ENCODE measurements at regions not wholly inside any gene's neighbourhood (a gene's known extent, or its start where the extent isn't known, plus 50 kb on each side); places are given as distances from the start of the nearest gene placed in this dataset.
"Not testable (repeated sequence)": the region's sequence is repeated elsewhere in the genome, so short reads cannot be mapped to it uniquely, and the experiment has no call there.

DNA sequence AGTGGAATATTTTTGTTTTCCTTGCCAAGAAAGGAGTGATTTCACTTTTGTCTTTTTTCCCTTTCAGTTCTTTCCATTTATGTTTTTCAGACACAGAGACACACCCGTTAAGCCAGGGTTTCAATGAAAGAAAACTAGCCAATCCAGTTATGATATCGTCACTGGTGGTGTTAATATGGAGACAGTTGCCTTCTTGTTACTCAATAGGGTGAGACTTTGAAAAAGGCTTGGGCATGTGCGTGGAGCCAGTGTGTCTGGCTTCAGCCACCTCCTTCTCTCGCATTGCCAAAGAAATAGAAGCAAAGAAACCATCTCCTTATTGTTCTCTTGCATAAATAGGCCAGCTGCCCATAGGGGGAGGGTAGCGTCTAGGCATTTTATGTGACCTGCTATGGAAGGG, 84.1 kb upstream of the DLX6 start:
- no peak for DNase-seq (ENCODE audit: low read depth in 1 of 2, low spot score in 1 of 2)
- H3K27me3 ChIP-seq (ENCODE audit: insufficient read depth, poor library complexity, severe bottlenecking), result no peaks in the 10 kb centered on the region
- TF ChIP-seq, protein P1, sequence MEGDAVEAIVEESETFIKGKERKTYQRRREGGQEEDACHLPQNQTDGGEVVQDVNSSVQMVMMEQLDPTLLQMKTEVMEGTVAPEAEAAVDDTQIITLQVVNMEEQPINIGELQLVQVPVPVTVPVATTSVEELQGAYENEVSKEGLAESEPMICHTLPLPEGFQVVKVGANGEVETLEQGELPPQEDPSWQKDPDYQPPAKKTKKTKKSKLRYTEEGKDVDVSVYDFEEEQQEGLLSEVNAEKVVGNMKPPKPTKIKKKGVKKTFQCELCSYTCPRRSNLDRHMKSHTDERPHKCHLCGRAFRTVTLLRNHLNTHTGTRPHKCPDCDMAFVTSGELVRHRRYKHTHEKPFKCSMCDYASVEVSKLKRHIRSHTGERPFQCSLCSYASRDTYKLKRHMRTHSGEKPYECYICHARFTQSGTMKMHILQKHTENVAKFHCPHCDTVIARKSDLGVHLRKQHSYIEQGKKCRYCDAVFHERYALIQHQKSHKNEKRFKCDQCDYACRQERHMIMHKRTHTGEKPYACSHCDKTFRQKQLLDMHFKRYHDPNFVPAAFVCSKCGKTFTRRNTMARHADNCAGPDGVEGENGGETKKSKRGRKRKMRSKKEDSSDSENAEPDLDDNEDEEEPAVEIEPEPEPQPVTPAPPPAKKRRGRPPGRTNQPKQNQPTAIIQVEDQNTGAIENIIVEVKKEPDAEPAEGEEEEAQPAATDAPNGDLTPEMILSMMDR (IDR thresholded peaks at IDR 0.05; ENCODE audit: insufficient read depth, low read length), result no peak
- no peak for TF ChIP-seq POLR2AphosphoS5 (IDR thresholded peaks at IDR 0.05; ENCODE audit: low read depth)
- TF ChIP-seq GABPA (IDR thresholded peaks at IDR 0.05; ENCODE audit: low read depth), result no peak
- no peak for TF ChIP-seq SPI1 (IDR thresholded peaks at IDR 0.05; ENCODE audit: borderline replicate concordance, low read depth)
- TF ChIP-seq, protein P2, sequence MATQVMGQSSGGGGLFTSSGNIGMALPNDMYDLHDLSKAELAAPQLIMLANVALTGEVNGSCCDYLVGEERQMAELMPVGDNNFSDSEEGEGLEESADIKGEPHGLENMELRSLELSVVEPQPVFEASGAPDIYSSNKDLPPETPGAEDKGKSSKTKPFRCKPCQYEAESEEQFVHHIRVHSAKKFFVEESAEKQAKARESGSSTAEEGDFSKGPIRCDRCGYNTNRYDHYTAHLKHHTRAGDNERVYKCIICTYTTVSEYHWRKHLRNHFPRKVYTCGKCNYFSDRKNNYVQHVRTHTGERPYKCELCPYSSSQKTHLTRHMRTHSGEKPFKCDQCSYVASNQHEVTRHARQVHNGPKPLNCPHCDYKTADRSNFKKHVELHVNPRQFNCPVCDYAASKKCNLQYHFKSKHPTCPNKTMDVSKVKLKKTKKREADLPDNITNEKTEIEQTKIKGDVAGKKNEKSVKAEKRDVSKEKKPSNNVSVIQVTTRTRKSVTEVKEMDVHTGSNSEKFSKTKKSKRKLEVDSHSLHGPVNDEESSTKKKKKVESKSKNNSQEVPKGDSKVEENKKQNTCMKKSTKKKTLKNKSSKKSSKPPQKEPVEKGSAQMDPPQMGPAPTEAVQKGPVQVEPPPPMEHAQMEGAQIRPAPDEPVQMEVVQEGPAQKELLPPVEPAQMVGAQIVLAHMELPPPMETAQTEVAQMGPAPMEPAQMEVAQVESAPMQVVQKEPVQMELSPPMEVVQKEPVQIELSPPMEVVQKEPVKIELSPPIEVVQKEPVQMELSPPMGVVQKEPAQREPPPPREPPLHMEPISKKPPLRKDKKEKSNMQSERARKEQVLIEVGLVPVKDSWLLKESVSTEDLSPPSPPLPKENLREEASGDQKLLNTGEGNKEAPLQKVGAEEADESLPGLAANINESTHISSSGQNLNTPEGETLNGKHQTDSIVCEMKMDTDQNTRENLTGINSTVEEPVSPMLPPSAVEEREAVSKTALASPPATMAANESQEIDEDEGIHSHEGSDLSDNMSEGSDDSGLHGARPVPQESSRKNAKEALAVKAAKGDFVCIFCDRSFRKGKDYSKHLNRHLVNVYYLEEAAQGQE (IDR thresholded peaks at IDR 0.05; ENCODE audit: insufficient replicate concordance, low read depth), result no peak
- H3K27ac ChIP-seq (replicated peaks), result no peak overlapping the region
- H3K4me3 ChIP-seq (replicated peaks; ENCODE audit: insufficient read depth, low read length), result no peak overlapping the region

- H3K4me3 ChIP-seq (replicated peaks; ENCODE audit: insufficient read depth, low read length), result no peak overlapping the region
- no peak for DNase-seq (ENCODE audit: low read depth in 1 of 2, low spot score in 1 of 2)
- TF ChIP-seq GABPA (IDR thresholded peaks at IDR 0.05; ENCODE audit: low read depth) (no peak), POLR2AphosphoS5 (IDR thresholded peaks at IDR 0.05; ENCODE audit: low read depth) (no peak)
- TF ChIP-seq, protein P1 (IDR thresholded peaks at IDR 0.05; ENCODE audit: insufficient read depth, low read length), result no peak
- TF ChIP-seq, protein P2 (IDR thresholded peaks at IDR 0.05; ENCODE audit: insufficient replicate concordance, low read depth), result no peak
These were observed 83.6 kb upstream of the DLX6 start for GRCh38 chr7:96921771-96922170.

GRCh38 chr7:96923345-96923744, 82.0 kb upstream of the DLX6 start:
- not testable (repeated sequence) for DNase-seq (ENCODE audit: low read depth in 1 of 2, low spot score in 1 of 2)

More at GRCh38 chr7:96921771-96922170, 83.6 kb upstream of the DLX6 start:
- Histone ChIP-seq H3K27ac (replicated peaks) (no peak overlapping the region), H3K27me3 (ENCODE audit: insufficient read depth, poor library complexity, severe bottlenecking) (no peaks in the 10 kb centered on the region)

DNA sequence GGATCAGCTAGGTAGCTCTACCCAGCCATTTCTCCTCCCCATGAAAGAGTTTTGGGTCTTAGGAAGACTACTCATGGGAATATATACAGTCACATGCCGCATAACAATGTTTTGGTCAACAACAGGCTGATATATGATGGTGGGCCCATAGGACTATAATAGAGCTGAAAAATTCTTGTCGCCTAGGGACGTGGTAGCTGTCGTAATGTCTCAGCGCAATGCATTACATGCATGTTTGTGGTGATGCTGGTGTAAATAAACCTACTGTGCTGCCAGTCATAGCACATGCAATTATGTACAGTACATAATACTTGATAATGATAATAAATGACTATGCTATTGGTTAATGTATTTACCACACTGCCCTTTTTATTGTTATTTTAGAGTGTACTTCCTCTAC, 78.2 kb upstream of the DLX6 start:
- no peak for TF ChIP-seq SPI1 (IDR thresholded peaks at IDR 0.05; ENCODE audit: borderline replicate concordance, low read depth)
- TF ChIP-seq GABPA (IDR thresholded peaks at IDR 0.05; ENCODE audit: low read depth), result no peak
- TF ChIP-seq, protein P1 (IDR thresholded peaks at IDR 0.05; ENCODE audit: insufficient read depth, low read length), result no peak
- TF ChIP-seq POLR2AphosphoS5 (IDR thresholded peaks at IDR 0.05; ENCODE audit: low read depth), result no peak
- TF ChIP-seq, protein P2 (IDR thresholded peaks at IDR 0.05; ENCODE audit: insufficient replicate concordance, low read depth), result no peak
- H3K4me3 ChIP-seq (replicated peaks; ENCODE audit: insufficient read depth, low read length), result no peak overlapping the region
- no peak for DNase-seq (ENCODE audit: low read depth in 1 of 2, low spot score in 1 of 2)
- H3K27ac ChIP-seq (replicated peaks), result no peak overlapping the region
- H3K27me3 ChIP-seq (ENCODE audit: insufficient read depth, poor library complexity, severe bottlenecking), result no peaks in the 10 kb centered on the region

More at GRCh38 chr7:96923345-96923744, 82.0 kb upstream of the DLX6 start:
- H3K27me3 ChIP-seq (ENCODE audit: insufficient read depth, poor library complexity, severe bottlenecking); H3K27ac ChIP-seq (replicated peaks); H3K4me3 ChIP-seq (replicated peaks; ENCODE audit: insufficient read depth, low read length): not testable (repeated sequence)

Data from HL-60 (cell line).